ENCODE measurements at regions not wholly inside any gene's neighbourhood (a gene's known extent, or its start where the extent isn't known, plus 50 kb on each side); places are given as distances from the start of the nearest gene placed in this dataset.
"Not testable (repeated sequence)": the region's sequence is repeated elsewhere in the genome, so short reads cannot be mapped to it uniquely, and the experiment has no call there.

GRCh38 chr20:55014766-55015165 lies 539.4 kb downstream of the DOK5 start:
- no peak for DNase-seq

GRCh38 chr20:55010761-55011160 lies 535.4 kb downstream of the DOK5 start:
- no peak for DNase-seq

DNA sequence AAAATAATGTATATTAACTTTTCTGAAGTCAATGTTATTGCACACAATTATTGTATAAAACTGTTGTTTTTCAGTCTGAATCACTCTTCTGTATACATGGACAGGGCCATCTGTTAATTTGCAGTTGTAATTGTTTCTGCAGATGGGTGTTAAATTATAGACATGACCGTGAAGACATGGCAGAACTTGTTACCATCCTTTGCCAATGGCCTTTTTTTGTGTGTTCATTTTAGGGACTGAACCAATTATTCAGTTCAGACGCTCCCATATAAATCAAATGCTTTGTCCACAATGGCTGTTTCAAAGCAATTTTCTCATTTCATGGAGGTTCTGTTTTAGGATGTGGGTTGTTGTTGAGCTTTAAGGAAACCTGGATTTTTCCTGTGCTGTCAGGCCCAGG lies 533.7 kb downstream of the DOK5 start:
- no peak for DNase-seq

DNA sequence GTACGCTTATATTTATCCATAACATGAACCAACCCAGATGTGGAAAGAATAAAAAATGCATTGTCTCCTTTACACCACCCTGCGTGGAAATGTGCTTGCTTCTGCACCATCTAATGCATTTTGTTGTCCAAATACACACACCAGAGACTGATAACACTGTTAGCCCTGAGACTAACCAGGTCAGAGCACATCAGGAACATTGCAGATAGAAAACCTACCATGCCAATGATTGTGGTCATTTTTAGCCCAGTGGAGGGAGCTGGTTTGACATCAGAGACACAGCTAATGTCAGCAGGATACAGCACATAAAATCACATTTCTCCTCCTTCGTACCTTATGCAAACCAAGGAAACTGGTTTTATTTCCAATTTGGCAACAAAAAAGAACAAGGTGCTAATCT lies 528.7 kb downstream of the DOK5 start:
- no peak for DNase-seq

- no peak for DNase-seq
Observed at GRCh38 chr20:54995553-54995952, 520.2 kb downstream of the DOK5 start.

DNA sequence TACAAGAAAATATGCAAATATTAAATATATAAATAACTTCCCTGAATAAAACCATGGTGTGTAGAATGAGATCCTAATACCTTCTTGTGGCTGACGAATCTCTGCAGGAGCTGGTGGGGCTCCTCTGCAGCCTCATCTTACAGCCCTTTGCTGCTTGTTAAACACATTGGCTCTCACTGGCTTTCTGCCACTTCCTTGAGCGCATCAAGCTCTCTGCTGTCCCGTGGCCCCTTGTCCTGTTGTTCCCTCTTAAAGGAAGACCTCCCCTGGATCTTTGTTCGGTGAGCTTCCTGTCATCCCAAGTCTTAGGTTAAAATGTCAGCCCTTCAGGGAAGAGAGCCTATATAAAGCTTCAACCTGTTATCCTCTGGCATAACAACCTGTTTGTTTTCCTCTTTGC lies 519.6 kb downstream of the DOK5 start:
- DNase-seq, result no peak

DNA sequence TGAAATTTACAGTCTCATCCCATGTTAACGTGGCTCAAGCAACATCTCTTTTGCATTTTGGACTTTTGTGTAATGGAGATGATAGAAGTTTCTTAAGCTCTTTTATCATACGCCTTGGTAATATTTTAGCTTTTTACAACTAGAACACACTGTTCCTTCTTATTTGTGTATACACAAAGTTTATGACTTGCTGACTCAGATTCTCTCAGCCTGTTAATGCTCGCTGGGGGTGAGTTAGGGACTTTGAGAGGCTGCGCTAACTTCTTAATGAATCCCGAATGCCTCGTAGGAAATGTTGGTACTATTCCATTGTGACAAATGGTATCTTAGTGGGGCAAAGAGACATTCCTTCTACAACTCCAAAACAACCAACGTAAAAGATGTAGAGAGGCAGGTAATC lies 509.7 kb downstream of the DOK5 start:
- DNase-seq, result no peak

- DNase-seq, result no peak
Observed at GRCh38 chr20:54984104-54984448, 508.7 kb downstream of the DOK5 start.

DNA sequence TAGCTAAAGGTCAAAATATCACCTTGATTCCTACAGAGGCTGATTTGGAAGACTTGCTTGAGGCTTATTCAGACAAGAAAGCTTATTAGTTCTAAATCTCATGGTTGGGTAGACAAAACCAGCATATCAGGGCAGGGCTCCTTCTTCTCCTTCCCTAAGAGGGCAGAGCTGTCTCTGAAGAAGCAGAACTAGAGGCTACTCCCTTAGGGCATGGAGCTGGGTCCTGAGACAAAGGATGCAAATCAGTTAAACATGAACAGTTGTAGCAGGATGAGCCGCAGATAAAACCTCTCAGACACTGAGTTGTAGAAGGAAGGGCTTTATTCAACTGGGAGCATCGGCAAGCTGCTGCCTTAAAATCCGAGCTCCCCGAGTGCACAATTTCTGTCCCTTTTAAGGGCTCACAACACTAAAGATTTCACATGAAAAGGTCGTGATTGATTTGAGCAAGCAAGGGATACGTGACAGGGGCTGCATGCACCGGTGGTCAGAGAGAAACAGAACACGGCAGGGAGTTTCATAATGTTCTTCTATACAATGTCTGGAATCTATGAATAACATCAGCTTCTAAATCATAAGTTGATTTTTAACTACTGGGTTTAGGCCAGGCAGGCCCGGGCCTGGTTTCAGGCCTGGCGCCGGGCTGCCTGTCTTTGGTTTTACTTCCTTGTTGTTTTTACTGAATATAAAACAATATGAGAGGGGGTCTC lies 508.2 kb downstream of the DOK5 start:
- not testable (repeated sequence) for DNase-seq

- no peak for DNase-seq
Observed at GRCh38 chr20:54981175-54981574, 505.8 kb downstream of the DOK5 start.

DNA sequence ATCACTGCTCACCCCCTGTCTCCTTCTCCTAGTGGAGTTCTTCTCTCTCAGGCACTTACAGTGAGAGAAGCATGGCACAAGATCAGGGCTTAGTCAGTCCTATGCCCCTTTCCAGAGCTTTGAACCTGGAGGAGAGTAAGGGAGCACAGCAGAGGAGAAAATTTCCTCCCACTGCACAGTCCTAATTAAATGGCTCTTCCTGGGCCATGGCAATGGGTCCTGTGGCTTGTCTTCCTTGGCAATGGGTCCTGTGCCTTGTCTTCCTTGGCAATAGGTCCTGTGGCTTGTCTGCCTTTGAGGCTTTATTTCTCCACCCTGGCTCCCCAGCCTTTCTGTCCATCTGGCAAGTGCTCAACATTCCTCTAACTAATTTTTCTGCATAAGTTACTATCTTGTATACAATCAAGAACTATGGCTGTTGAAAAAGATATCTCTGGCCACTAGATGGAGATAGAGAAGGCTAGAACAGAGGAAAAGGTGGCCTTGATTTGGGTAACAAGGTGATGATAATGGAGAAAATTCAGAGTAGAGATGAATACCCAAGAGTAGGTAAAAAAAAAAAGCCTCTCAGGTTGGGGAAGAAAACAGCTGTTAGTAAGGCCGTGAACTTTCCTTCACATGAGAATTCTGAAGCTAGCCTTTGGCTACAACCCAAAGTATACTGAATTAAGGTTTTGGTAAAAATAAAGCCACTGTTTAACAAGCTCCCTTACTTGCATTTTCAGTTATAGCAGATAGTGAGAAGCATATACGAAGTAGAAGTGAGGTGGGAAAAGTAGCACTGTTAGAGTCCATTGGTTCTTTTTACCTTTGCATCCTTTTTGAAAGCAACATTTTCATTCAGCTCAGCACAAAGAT lies 504.9 kb downstream of the DOK5 start:
- DNase-seq, result no peak

- DNase-seq, result no peak
Observed at GRCh38 chr20:54950304-54950703, 474.9 kb downstream of the DOK5 start.

- no peak for DNase-seq
Observed at GRCh38 chr20:54941666-54942065, 466.3 kb downstream of the DOK5 start.

GRCh38 chr20:54940522-54940921 lies 465.1 kb downstream of the DOK5 start:
- no peak for DNase-seq

GRCh38 chr20:54938707-54939106 lies 463.3 kb downstream of the DOK5 start:
- no peak for DNase-seq

- no peak for DNase-seq
Observed at GRCh38 chr20:54933212-54933904, 458.0 kb downstream of the DOK5 start.

GRCh38 chr20:54929191-54929590 lies 453.8 kb downstream of the DOK5 start:
- DNase-seq, result no peak

DNA sequence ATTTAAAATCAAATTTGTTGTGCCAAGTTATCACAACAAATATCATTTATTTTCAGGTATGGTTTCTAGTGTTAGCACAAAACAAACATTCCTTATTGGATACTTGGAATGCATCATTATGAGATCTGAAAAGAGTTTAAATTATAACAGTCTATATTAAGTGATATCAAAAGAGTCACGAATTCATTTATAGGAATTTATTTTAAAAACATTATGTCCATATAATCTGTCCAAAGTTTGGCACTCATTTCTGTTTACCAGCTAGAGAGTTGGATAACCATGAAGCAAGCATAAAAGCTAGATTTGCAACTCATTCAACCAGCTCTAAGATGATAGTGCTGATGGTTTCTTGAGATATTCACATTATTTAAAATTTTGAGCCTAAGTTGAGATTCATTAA lies 453.2 kb downstream of the DOK5 start:
- no peak for DNase-seq

DNA sequence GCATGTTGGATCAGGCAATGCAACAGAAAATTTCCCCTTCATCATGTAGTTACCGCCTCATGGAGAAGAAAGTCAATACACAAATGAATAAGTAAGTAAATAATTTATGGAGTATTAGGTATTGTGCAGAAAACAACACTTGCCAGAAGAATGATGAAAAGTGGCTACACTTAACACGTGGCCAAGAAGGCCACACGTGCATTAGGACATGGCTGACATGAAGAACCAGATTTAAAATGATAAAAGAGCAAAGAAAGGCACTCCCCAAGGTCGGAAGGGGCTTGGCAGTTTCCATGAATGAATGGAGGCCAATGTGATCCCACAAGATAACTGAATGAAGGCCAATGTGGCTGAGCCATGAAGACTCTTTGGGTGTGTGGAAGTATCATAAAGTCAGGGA lies 447.2 kb downstream of the DOK5 start:
- no peak for DNase-seq

- no peak for DNase-seq
Observed at GRCh38 chr20:54922096-54922495, 446.7 kb downstream of the DOK5 start.

GRCh38 chr20:54920491-54920890 lies 445.1 kb downstream of the DOK5 start:
- DNase-seq, result no peak

DNA sequence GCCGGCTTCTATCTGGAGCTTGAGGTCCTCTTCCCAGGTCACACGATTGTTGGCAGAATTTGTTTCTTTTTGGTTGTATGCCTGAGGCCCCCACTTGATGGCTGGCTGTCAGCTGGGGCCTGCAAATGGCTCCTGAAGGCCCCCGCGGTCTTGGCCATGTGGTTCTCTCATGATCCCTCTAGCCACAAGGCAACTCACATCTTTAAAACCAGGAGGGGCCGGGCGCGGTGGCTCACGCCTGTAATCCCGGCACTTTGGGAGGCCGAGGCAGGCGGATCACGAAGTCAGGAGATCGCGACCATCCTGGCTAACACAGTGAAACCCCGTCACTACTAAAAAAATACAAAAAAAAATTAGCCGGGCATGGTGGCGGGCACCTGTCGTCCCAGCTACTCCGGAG lies 443.6 kb downstream of the DOK5 start:
- not testable (repeated sequence) for DNase-seq

- no peak for DNase-seq
Observed at GRCh38 chr20:54914995-54915394, 439.6 kb downstream of the DOK5 start.

DNA sequence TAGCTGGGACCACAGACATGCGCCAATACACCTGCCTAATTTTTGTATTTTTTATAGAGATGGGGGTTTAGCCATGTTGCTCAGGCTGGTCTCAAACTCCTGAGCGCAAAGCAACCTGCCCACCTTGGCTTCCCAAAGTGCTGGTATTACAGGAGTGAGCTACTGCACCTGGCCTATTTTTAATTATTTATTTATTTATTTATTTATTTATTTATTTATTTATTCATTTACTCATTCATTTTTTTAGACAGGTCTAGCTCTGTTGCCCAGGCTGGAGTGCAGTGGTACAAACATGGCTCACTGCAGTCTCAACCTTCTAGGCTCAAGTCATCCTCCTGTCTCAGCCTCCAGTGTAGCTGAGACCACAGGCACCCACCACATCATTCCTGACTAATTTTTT lies 434.3 kb downstream of the DOK5 start:
- no peak for DNase-seq
